WTC11 (cell line): ENCODE measurements at regions not wholly inside any gene's neighbourhood (a gene's known extent, or its start where the extent isn't known, plus 50 kb on each side); places are given as distances from the start of the nearest gene placed in this dataset.

Experiments
- ATAC-seq: fragments of 200-7000 bp; cut with Tn5 transposase; 2 replicates; pipeline ENCODE4 v1.10.0; 2021; ENCODE audit warnings: mild to moderate bottlenecking, moderate library complexity
- CTCF ChIA-PET: fragments of 300-600 bp; sonication (Branson Sonifier 250); formaldehyde crosslinking; loops from one replicate; lab custom pipeline; 2021; ENCODE audit warnings: antibody characterized with exemption; lab: Charles Lee
- POLR2A ChIA-PET: fragments of 350-600 bp; sonication (Branson Sonifier 250); formaldehyde crosslinking; loops from one replicate; lab custom pipeline; 2021; ENCODE audit warnings: antibody characterized with exemption; lab: Charles Lee
- DNase-seq: peaks from one replicate; pipeline ENCODE4 v3.0.0; 2021; ENCODE audit warnings: low spot score
- H3K27ac Mint-ChIP-seq: 2 replicates; pipeline ENCODE4 v1.8.0; 2021; ENCODE audit warnings: mixed read lengths
- H3K27me3 Mint-ChIP-seq: 2 replicates; pipeline ENCODE4 v1.8.0; 2021; ENCODE audit warnings: low read depth, mild to moderate bottlenecking, moderate library complexity, mixed read lengths
- H3K36me3 Mint-ChIP-seq: 2 replicates; pipeline ENCODE4 v1.8.0; 2021; ENCODE audit warnings: mixed read lengths
- H3K4me1 Mint-ChIP-seq: 2 replicates; pipeline ENCODE4 v1.8.0; 2022; ENCODE audit warnings: mixed read lengths
- H3K4me3 Mint-ChIP-seq: 2 replicates; pipeline ENCODE4 v1.8.0; 2021; ENCODE audit warnings: mild to moderate bottlenecking, moderate library complexity, mixed read lengths
- H3K9me3 Mint-ChIP-seq: 2 replicates; pipeline ENCODE4 v1.8.0; 2021; ENCODE audit warnings: mixed read lengths
- ARID4B ChIP-seq: sonication (generic); formaldehyde crosslinking; IDR thresholded peaks from 2 replicates; pipeline ENCODE4 v1.8.0; 2023; ENCODE audit warnings: missing genetic modification reagents, mild to moderate bottlenecking, borderline replicate concordance
- CBFB ChIP-seq: sonication (generic); formaldehyde crosslinking; IDR thresholded peaks from 2 replicates; pipeline ENCODE4 v1.8.1; 2022; ENCODE audit warnings: mild to moderate bottlenecking, low read depth, missing genetic modification reagents
- CREM ChIP-seq: sonication (generic); formaldehyde crosslinking; IDR thresholded peaks from 2 replicates; pipeline ENCODE4 v1.8.1; 2022; ENCODE audit warnings: mild to moderate bottlenecking, missing genetic modification reagents, moderate library complexity
- EMX1 ChIP-seq: fragments of 250-450 bp; sonication (Bioruptor Pico); IDR thresholded peaks from 2 replicates; pipeline ENCODE4 v1.8.0; 2021; ENCODE audit warnings: mild to moderate bottlenecking
- ERG ChIP-seq: fragments of 250-450 bp; sonication (Bioruptor Pico); IDR thresholded peaks from 2 replicates; pipeline ENCODE4 v1.8.0; 2021; ENCODE audit warnings: mild to moderate bottlenecking
- ESRRA ChIP-seq: sonication (generic); formaldehyde crosslinking; IDR thresholded peaks from 2 replicates; pipeline ENCODE4 v1.8.1; 2022; ENCODE audit warnings: mild to moderate bottlenecking, missing genetic modification reagents, borderline replicate concordance
- JUN ChIP-seq: sonication (generic); formaldehyde crosslinking; IDR thresholded peaks from 2 replicates; pipeline ENCODE4 v1.8.0; 2023; ENCODE audit warnings: mild to moderate bottlenecking, missing genetic modification reagents
- KAT7 ChIP-seq: sonication (generic); formaldehyde crosslinking; IDR thresholded peaks from 2 replicates; pipeline ENCODE4 v1.8.1; 2023; ENCODE audit warnings: missing genetic modification reagents, mild to moderate bottlenecking, borderline replicate concordance
- NFYB ChIP-seq: sonication (generic); formaldehyde crosslinking; conservative IDR thresholded peaks from 2 replicates; pipeline ENCODE4 v1.8.0; 2022; ENCODE audit warnings: low read depth, missing genetic modification reagents
- NR3C1 ChIP-seq: sonication (generic); formaldehyde crosslinking; conservative IDR thresholded peaks from 2 replicates; pipeline ENCODE4 v1.8.1; 2023; ENCODE audit warnings: low read depth, mild to moderate bottlenecking, missing genetic modification reagents
- PREB ChIP-seq: sonication (generic); formaldehyde crosslinking; IDR thresholded peaks from 2 replicates; pipeline ENCODE4 v1.8.1; 2022; ENCODE audit warnings: mild to moderate bottlenecking, missing genetic modification reagents, moderate library complexity, borderline replicate concordance
- TEAD1 ChIP-seq: sonication (generic); formaldehyde crosslinking; IDR thresholded peaks from 2 replicates; pipeline ENCODE4 v1.8.0; 2022; ENCODE audit warnings: mild to moderate bottlenecking, missing genetic modification reagents
- ZBTB43 ChIP-seq: sonication (generic); formaldehyde crosslinking; IDR thresholded peaks from 2 replicates; pipeline ENCODE4 v1.8.1; 2023; ENCODE audit warnings: mild to moderate bottlenecking, missing genetic modification reagents
- ZNF423 ChIP-seq: fragments of 250-450 bp; sonication (Bioruptor Pico); IDR thresholded peaks from 2 replicates; pipeline ENCODE4 v2.1.2; 2022; ENCODE audit warnings: mild to moderate bottlenecking, moderate library complexity
- TF ChIP-seq, protein P1 (sequence below): sonication (generic); formaldehyde crosslinking; IDR thresholded peaks from 2 replicates; pipeline ENCODE4 v1.8.1; 2023; ENCODE audit warnings: mild to moderate bottlenecking, missing genetic modification reagents, moderate library complexity
- TF ChIP-seq, protein P2 (sequence below): sonication (generic); formaldehyde crosslinking; conservative IDR thresholded peaks from 2 replicates; pipeline ENCODE4 v1.8.1; 2022; ENCODE audit warnings: mild to moderate bottlenecking, missing genetic modification reagents
- TF ChIP-seq, protein P3 (sequence below): sonication (generic); formaldehyde crosslinking; IDR thresholded peaks from 2 replicates; pipeline ENCODE4 v1.8.1; 2023; ENCODE audit warnings: mild to moderate bottlenecking, missing genetic modification reagents, borderline replicate concordance

DNA sequence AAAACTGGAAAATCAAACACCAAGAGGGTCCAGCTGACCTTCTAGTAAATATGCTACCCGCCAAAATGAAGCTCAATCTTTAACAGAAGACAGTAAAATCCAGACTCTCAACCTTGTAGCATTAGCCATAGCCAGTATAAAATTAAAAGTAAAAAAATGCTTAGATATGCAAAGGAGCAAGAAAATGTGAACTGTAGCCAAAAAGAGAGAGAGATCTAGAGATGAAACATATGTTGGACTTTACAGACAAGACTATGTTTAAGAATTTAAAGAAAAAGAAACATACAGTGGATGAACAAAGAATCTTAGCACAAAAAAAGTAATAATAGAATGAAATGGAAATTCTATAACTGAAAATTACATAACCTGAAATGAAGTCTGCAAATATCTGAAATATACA, 344.5 kb downstream of the LRATD1 start:
- Mint-ChIP-seq H3K4me1 (peaks cover 3% of the 10 kb centered on the region; the same call in 1 of the 2 replicates), H3K9me3 (peaks cover 1% of the 10 kb centered on the region), H3K36me3 (no peaks in the 10 kb centered on the region), H3K27ac (no peak overlapping the region), H3K27me3 (no peaks in the 10 kb centered on the region), H3K4me3 (no peak overlapping the region)
- DNase-seq (no peak), ATAC-seq (no peak)
- POLR2A ChIA-PET: no interaction called here
- CTCF ChIA-PET: no interaction called here
- TF ChIP-seq ARID4B (no peak), EMX1 (CRISPR knock-in tag) (no peak), NR3C1 (CRISPR knock-in tag) (no peak)

DNA sequence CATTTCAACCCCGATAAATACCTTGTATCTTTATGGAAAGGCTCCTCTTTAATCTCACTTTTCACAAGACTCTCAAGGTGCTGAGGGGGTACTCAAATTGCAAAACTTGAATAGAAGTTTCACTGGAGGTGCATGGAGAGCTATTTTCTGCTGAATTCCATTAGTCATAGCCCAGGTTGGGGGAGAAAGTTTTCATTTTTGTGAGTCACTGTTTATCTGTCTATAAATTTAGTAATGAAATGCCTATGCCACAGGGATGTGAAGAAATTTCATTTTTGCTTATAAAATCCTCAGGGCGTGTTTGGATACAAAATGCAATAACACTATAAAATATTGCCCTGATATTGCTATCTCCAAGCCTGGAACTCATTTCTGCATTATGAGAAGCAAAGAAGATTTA, 346.3 kb downstream of the LRATD1 start:
- CTCF ChIA-PET: no interaction called here
- no peak overlapping the region for H3K27ac Mint-ChIP-seq
- H3K4me1 Mint-ChIP-seq: peaks cover 3% of the 10 kb centered on the region; the same call in 1 of the 2 replicates
- DNase-seq (no peak), ATAC-seq (no peak)
- H3K36me3 Mint-ChIP-seq: no peaks in the 10 kb centered on the region
- POLR2A ChIA-PET: no interaction called here
- H3K4me3 Mint-ChIP-seq: no peak overlapping the region
- no peaks in the 10 kb centered on the region for H3K9me3 Mint-ChIP-seq
- H3K27me3 Mint-ChIP-seq: no peaks in the 10 kb centered on the region
- TF ChIP-seq ESRRA (CRISPR knock-in tag): no peak
- no peak for TF ChIP-seq NFYB (CRISPR knock-in tag)
- no peak for TF ChIP-seq ZNF423 (CRISPR knock-in tag)
- TF ChIP-seq, protein P1, sequence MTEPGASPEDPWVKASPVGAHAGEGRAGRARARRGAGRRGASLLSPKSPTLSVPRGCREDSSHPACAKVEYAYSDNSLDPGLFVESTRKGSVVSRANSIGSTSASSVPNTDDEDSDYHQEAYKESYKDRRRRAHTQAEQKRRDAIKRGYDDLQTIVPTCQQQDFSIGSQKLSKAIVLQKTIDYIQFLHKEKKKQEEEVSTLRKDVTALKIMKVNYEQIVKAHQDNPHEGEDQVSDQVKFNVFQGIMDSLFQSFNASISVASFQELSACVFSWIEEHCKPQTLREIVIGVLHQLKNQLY (CRISPR knock-in tag): no peak
- no peak for TF ChIP-seq TEAD1
- TF ChIP-seq ERG (CRISPR knock-in tag): no peak
- TF ChIP-seq PREB: no peak
- no peak for TF ChIP-seq ZBTB43 (CRISPR knock-in tag)
- no peak for TF ChIP-seq CREM
- no peak for TF ChIP-seq ARID4B
- TF ChIP-seq CBFB (CRISPR knock-in tag): no peak
- TF ChIP-seq KAT7 (CRISPR knock-in tag): no peak
- TF ChIP-seq, protein P2, sequence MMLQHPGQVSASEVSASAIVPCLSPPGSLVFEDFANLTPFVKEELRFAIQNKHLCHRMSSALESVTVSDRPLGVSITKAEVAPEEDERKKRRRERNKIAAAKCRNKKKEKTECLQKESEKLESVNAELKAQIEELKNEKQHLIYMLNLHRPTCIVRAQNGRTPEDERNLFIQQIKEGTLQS (CRISPR knock-in tag): no peak
- TF ChIP-seq JUN (CRISPR knock-in tag): no peak
- TF ChIP-seq, protein P3, sequence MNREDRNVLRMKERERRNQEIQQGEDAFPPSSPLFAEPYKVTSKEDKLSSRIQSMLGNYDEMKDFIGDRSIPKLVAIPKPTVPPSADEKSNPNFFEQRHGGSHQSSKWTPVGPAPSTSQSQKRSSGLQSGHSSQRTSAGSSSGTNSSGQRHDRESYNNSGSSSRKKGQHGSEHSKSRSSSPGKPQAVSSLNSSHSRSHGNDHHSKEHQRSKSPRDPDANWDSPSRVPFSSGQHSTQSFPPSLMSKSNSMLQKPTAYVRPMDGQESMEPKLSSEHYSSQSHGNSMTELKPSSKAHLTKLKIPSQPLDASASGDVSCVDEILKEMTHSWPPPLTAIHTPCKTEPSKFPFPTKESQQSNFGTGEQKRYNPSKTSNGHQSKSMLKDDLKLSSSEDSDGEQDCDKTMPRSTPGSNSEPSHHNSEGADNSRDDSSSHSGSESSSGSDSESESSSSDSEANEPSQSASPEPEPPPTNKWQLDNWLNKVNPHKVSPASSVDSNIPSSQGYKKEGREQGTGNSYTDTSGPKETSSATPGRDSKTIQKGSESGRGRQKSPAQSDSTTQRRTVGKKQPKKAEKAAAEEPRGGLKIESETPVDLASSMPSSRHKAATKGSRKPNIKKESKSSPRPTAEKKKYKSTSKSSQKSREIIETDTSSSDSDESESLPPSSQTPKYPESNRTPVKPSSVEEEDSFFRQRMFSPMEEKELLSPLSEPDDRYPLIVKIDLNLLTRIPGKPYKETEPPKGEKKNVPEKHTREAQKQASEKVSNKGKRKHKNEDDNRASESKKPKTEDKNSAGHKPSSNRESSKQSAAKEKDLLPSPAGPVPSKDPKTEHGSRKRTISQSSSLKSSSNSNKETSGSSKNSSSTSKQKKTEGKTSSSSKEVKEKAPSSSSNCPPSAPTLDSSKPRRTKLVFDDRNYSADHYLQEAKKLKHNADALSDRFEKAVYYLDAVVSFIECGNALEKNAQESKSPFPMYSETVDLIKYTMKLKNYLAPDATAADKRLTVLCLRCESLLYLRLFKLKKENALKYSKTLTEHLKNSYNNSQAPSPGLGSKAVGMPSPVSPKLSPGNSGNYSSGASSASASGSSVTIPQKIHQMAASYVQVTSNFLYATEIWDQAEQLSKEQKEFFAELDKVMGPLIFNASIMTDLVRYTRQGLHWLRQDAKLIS (CRISPR knock-in tag): no peak
